CD4-positive, alpha-beta T cell treated with Interleukin-10 for 1 hour (primary cell): ENCODE measurements at regions not wholly inside any gene's neighbourhood (a gene's known extent, or its start where the extent isn't known, plus 50 kb on each side); places are given as distances from the start of the nearest gene placed in this dataset.
"Not testable (repeated sequence)": the region's sequence is repeated elsewhere in the genome, so short reads cannot be mapped to it uniquely, and the experiment has no call there.

Experiments
- DNase-seq: peaks from one replicate; pipeline ENCODE4 v3.0.0-alpha.2; 2020

- DNase-seq: no peak
These were observed 51.7 kb upstream of the MYO10 start for GRCh38 chr5:16987776-16988175.

DNA sequence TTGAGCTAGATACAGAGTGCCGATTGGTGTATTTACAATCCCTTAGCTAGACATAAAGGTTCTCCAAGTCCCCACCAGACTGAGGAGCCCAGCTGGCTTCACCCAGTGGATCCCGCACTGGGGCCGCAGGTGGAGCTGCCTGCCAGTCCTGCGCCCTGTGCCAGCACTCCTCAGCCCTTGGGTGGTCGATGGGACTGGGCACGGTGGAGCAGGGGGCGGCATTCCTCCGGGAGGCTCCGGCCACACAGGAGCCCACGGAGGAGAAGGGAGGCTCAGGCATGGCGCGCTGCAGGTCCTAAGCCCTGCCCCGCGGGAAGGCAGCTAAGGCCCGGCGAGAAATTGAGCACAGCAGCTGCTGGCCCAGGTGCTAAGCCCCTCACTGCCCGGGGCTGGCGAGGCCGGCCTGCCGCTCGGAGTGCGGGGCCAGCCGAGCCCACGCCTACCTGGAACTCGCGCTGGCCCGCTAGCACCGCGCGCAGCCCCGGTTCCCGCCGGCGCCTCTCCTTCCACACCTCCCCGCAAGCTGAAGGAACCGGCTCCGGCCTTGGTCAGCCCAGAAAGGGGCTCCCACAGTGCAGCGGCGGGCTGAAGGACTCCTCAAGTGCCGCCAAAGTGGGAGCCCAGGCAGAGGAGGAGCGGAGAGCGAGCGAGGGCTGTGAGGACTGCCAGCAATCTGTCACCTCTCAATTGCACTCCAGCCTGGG is 54.9 kb upstream of the MYO10 start:
- not testable (repeated sequence) for DNase-seq

DNA sequence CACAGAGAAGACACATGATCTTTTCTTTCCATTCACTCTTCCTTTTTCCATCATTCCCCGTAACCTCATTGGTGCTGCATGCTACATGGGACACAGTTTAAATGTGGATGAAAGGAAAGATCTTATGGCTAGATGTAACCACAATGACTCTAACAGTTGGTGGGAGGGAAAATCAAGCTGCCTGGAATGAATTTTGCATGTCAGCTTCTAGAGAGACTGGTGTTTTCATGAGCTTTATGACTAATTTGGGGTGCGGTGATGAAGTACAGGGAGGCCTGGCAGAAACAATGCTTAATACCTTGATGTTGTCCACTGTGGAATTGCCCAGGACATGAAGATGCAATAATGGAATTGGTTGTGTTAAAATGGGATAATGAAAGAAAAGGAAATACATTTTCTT is 55.9 kb upstream of the MYO10 start:
- no peak for DNase-seq

GRCh38 chr5:16992444-16992843 is 56.4 kb upstream of the MYO10 start:
- no peak for DNase-seq

- no peak for DNase-seq
These were observed 58.5 kb upstream of the MYO10 start for GRCh38 chr5:16994565-16994964.

DNA sequence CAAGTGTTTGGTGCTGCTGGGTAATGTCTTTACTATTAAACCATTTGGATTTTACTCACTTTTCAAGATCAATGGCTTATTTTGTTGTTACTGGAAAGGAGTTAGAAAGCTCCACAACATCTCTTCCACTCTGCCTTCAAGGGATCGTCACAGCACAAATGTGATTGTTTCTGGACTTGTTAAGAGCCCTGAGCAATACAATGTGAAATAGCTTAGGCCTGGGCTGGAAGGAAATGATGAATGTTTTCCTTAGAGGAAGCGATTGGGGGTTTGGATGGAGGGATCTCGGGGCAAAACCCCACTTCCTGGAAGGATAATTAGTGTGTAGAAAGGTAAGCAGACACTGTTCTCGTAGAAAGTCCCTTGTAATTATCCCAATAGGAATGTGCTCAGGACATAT is 59.3 kb upstream of the MYO10 start:
- no peak for DNase-seq

DNA sequence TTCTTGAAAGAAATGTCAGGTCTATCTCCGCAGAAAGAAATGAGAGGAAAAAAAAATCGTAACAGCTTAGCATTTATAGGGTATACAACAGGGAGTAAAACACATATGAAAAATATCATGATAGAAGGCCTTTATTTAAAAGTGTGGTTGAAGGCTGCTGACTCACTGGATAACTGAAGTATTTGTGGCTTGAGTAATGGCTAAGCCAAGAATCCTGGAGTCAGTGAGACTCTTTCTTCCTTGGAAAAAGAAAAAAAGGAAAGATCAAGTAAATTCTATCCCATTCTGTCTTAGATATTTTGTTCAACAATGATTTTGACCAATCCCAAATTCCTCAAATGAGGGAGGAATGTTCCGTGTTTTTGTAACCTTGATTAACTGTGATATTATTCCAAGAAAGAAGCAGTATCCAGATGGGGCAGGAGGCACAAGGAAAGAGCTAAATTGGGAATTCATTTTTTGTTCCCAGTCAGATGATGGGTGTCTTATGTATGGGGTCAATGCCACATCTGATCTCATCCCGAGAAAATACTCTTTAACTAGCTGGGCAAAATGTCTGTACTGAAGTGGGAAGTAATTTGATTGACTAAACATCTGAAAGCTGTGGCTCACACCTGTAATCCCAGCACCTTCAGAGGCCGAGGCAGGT is 64.3 kb upstream of the MYO10 start:
- DNase-seq: no peak

GRCh38 chr5:17001428-17001827 is 65.3 kb upstream of the MYO10 start:
- DNase-seq: no peak

GRCh38 chr5:17004441-17005106 is 68.5 kb upstream of the MYO10 start:
- no peak for DNase-seq

DNA sequence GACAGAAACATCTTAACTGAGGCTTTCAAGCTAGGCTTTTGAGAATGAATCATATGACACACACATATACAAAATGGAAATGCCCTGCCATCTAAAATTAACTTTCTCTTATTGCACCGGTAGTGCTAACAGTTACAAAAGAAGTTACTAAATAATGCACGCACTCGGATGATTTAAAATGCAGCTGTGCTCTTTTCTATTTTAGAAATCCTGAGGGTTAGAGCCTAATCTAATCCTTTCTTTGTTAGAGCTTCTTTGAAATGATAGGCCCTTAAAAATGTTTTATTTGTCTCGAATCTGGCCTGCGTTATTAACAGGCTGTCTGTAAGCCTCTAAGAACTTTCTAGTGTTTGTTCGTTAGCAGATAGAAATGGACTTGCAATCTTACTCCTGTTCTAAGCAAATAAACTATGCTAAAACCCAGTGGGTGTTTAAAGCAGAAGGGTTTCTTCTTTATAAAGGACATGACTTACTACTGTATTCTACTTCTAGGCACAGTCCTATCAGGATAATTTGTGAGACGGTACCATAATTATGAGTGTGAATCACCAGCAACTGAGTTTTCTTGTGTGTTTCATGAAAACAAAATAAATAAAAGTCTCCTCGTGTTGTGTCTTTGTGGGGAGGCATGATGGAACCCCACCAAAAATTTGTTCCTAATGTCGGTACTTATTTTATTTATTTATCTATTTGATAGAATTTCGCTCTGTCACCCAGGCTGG is 69.2 kb upstream of the MYO10 start:
- DNase-seq: no peak

DNA sequence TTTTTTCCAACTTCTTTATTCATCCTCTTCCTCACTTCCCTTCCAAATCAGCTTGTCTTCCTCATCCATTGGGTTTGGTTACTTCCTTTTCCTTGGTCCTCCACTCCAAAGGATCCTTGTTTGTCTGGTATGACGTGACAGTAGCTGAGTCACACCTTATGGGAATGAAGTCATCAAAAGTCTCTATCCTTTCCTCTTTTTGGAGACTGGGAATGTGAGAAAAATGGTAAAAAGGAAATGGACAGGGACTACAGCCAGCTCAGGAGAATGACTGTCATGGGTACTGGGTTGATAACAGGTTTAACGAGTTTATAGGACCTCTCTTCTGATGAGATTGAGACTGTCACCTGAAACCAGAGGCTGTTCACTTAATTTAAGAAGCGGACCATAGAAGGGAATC is 76.2 kb upstream of the MYO10 start:
- DNase-seq: no peak

DNA sequence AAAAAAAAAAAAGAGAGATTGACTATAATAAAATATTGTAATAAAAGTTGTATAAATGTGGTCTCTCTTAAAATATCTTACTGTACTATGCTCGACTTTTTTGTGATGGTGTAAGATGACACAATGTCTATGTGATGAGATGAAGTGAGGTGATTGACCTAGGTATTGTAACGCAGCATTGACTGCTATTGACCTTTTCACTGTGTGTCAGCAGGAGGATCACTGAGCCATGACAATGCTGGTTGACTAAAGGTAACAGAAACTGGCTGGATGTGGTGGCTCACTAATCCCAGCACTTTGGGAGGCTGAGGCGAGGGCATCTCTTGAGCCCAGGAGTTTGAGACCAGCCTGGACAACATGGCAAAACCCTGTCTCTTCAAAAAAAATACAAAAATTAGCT is 78.6 kb upstream of the MYO10 start:
- no peak for DNase-seq

DNA sequence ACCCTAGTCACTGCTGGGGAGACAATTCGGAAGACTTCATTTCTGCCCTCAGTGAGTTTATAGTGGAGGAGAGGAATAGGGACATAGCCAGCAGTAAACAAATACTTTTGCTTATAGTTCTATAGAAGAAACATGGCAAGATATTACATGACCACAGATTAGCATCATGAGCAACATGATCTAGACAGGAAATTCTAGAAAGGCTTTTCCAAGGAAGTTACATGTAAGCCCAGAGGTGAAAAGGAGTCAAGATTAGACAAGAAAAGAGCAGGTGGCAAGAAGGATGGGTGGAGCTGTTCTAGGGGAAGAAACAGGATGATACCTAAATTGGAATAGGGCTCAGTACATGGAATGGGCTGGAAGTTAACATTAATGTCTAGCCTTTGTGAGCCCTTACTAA is 82.8 kb upstream of the MYO10 start:
- DNase-seq: no peak

DNA sequence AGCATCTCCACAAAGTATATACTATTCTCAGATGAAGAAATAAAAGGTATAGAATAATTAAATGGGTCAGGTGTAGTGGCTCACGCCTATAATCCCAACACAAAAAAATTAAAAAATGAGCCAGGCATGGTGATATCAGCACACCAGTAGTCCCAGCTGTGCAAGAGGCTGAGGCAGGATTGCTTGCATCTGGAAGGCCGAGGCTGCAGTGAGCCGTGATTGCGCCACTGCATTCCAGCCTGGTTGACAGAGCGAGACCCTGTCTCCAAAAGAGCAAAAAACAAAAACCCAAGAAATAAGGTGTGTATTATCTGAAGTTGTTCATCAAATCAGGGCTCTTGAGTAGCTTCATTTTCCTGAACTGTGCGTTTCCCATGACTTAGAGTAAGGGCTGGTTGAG is 83.2 kb upstream of the MYO10 start:
- no peak for DNase-seq

GRCh38 chr5:17020678-17021601 is 84.9 kb upstream of the MYO10 start:
- DNase-seq: no peak

GRCh38 chr5:17021602-17021932 is 85.5 kb upstream of the MYO10 start:
- no peak for DNase-seq

DNA sequence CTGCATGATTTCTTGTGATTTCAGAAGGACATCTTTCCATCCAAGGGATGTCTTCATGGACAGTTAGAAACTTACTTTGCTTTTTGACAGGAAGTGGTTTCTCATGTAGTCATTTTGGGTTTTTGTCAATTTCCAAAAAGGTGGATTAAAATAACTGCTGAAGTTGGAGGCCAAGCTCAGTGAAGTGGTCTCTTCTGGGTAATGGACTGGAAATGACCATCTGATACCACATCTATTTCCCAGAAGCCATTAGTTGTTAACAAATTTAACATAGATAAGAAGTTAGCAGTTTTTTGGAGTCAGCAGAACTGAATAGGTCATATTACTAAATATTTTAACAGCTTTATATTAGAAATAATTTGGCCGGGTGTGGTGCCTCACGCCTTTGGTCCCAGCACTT is 86.2 kb upstream of the MYO10 start:
- no peak for DNase-seq

DNA sequence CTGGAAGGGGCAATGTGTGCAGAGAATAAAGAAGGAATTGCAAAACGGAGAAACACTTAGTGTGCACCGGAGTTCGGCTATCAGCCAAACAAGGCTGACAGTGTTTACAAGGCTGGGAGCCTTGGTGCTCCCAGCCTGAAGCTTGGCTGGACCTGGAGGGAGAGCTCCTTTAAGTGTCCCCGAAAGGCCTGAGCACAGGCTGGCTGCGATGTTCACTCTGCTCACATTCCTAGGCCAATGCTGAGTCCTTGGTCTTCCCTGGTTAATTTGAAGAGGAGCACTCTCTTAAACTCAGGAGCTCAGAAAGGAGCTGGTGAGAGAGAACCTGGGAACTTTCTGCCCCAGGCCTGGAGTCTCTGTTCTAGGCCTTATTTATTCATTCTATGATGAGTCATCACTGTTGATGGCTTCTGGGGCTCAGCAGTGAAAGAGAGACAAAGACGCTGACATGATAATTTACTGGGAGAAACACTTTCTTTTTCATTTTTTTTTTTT is 88.6 kb upstream of the MYO10 start:
- no peak for DNase-seq

DNA sequence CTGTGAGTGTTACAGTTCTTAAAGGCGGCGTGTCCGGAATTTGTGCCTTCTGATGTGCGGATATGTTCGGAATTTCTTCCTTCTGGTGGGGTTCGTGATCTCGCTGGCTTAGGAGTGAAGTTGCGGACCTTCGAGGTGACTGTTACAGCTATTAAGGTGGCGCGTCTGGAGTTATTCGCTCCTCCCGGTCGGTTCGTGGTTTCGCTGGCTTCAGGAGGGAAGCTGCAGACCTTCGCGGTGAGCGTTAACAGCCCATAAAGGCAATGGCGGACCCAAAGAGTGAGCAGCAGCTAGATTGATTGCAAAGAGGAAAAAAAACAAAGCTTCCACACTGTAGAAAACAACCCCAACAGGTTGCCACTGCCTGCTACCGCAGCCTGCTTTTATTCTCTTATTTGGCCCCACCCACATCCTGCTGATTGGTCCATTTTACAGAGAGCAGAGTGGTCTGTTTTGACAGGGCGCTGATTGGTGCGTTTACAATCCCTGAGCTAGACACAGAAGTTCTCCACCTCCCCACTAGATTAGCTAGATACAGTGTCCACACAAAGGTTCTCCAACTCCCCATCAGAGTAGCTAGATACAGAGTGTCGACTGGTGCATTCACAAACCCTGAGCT is 95.7 kb upstream of the MYO10 start:
- not testable (repeated sequence) for DNase-seq

GRCh38 chr5:17032314-17032985 is 96.4 kb upstream of the MYO10 start:
- not testable (repeated sequence) for DNase-seq

- not testable (repeated sequence) for DNase-seq
These were observed 98.9 kb upstream of the MYO10 start for GRCh38 chr5:17034992-17035391.
